HepG2 (cell line): ENCODE measurements at regions not wholly inside any gene's neighbourhood (a gene's known extent, or its start where the extent isn't known, plus 50 kb on each side); places are given as distances from the start of the nearest gene placed in this dataset.

ENCODE experiments used
- ATAC-seq: fragments of 200-7000 bp; cut with Tn5 transposase; 3 replicates; pipeline ENCODE4 v1.9.1; 2020; ENCODE audit warnings: mild to moderate bottlenecking, moderate library complexity
- BruUV-seq: library from RNA; stranded (reverse); fragments of 400-500 nt; replicated peaks from 2 replicates; lab custom pipeline; 2021; lab: Mats Ljungman, UMichigan
- CTCF ChIA-PET: fragments of 300-600 bp; formaldehyde crosslinking; extraction: SDS; loops from one replicate; lab custom pipeline; 2021; ENCODE audit warnings: low total read pairs, inconsistent platforms, low intra/inter-chr PET ratio; lab: Yijun Ruan, JAX
- POLR2A ChIA-PET: fragments of 350-600 bp; sonication (Branson Sonifier 250); formaldehyde crosslinking; loops from one replicate; lab custom pipeline; 2020; ENCODE audit warnings: antibody characterized with exemption, inconsistent platforms; lab: Yijun Ruan, JAX
- DNase-seq: peaks from one replicate; pipeline ENCODE4 v3.0.0-alpha.2; 2015; ENCODE audit warnings: low spot score
- FAIRE-seq: peaks from 3 replicates; lab custom pipeline; 2011; peaks lifted over from hg19 to GRCh38; lab: Jason Lieb, UNC
- H2AFZ ChIP-seq: one replicate; pipeline ENCODE4 v1.6.1; 2011; ENCODE audit warnings: low read length, inconsistent platforms
- H3K27ac ChIP-seq: fragments of 300-600 bp; 3 replicates; pipeline ENCODE4 v1.8.0; 2011; ENCODE audit warnings: mixed run types, mild to moderate bottlenecking, mixed read lengths, low read length, inconsistent platforms; ENCODE audit not compliant: insufficient read depth; ENCODE audit errors: extremely low read length
- H3K27me3 ChIP-seq, 2 experiments: fragments of 200-600 bp in 1 of 2; 2 replicates in 1 of 2; 3 replicates in 1 of 2; pipeline versions ENCODE4 v1.6.0 to v1.8.0; 2011; ENCODE audit warnings: low read length in 2 of 2, mild to moderate bottlenecking in 2 of 2, moderate library complexity in 2 of 2, inconsistent platforms in 1 of 2; ENCODE audit not compliant: insufficient read depth in 2 of 2, control insufficient read depth in 1 of 2
- H3K36me3 ChIP-seq, 2 experiments: fragments of 200-600 bp in 1 of 2; replicated peaks in 1 of 2; 2 replicates in 1 of 2; 3 replicates in 1 of 2; pipeline versions ENCODE4 v1.5.1 to v1.8.0; 2011; ENCODE audit warnings: low read length in 2 of 2, inconsistent platforms in 1 of 2; ENCODE audit not compliant: insufficient read depth in 2 of 2, control insufficient read depth in 1 of 2
- H3K4me1 ChIP-seq: 2 replicates; pipeline ENCODE4 v1.5.1; 2012; ENCODE audit warnings: low read length, inconsistent platforms; ENCODE audit not compliant: insufficient read depth
- H3K4me2 ChIP-seq: 2 replicates; pipeline ENCODE4 v1.6.0; 2011; ENCODE audit warnings: low read depth, low read length, inconsistent platforms
- H3K4me3 ChIP-seq, 3 experiments: fragments of 200-600 bp in 1 of 3; sonication (generic), shearing (Covaris generic) in 1 of 3; replicated peaks in 1 of 3; 2 replicates each; pipeline ENCODE4 v1.5.1; 2011 to 2016; ENCODE audit warnings: low read length in 3 of 3, inconsistent platforms in 2 of 3, low read depth in 2 of 3, mild to moderate bottlenecking in 2 of 3, control low read depth in 1 of 3, mixed read lengths in 1 of 3; ENCODE audit not compliant: insufficient read depth in 1 of 3
- H3K79me2 ChIP-seq: one replicate; pipeline ENCODE4 v1.6.1; 2011; ENCODE audit warnings: low read length, inconsistent platforms; ENCODE audit not compliant: insufficient read depth
- H3K9ac ChIP-seq: 2 replicates; pipeline ENCODE4 v1.6.0; 2011; ENCODE audit warnings: mild to moderate bottlenecking, low read depth, low read length, inconsistent platforms; ENCODE audit not compliant: insufficient read depth
- H3K9me3 ChIP-seq: 2 replicates; pipeline ENCODE4 v1.5.1; 2012; ENCODE audit warnings: mild to moderate bottlenecking, low read length
- H4K20me1 ChIP-seq: 2 replicates; pipeline ENCODE4 v1.6.0; 2011; ENCODE audit warnings: inconsistent platforms, mild to moderate bottlenecking, low read length, moderate library complexity; ENCODE audit not compliant: insufficient read depth
- CBX5 ChIP-seq: sonication (generic); formaldehyde crosslinking; IDR thresholded peaks from 2 replicates; pipeline ENCODE4 v1.4.0; 2020; ENCODE audit warnings: missing genetic modification reagents, borderline replicate concordance
- GTF3A ChIP-seq: sonication (generic); formaldehyde crosslinking; conservative IDR thresholded peaks from 2 replicates; pipeline ENCODE4 v1.4.0; 2020; ENCODE audit warnings: mild to moderate bottlenecking, missing genetic modification reagents
- HMGA1 ChIP-seq: sonication (generic); formaldehyde crosslinking; conservative IDR thresholded peaks from 2 replicates; pipeline ENCODE4 v1.4.0; 2020; ENCODE audit warnings: missing genetic modification reagents
- MIXL1 ChIP-seq: IDR thresholded peaks from 2 replicates; pipeline ENCODE4 v1.6.1; 2016
- ONECUT2 ChIP-seq: sonication (generic); formaldehyde crosslinking; IDR thresholded peaks from 2 replicates; pipeline ENCODE4 v1.4.0; 2020; ENCODE audit warnings: missing genetic modification reagents
- PHB2 ChIP-seq: fragments of 450-650 bp; IDR thresholded peaks from 2 replicates; pipeline ENCODE4 v1.6.1; 2018; ENCODE audit not compliant: partially characterized antibody
- REPIN1 ChIP-seq: sonication (generic); formaldehyde crosslinking; IDR thresholded peaks from 2 replicates; pipeline ENCODE4 v1.8.0; 2022; ENCODE audit warnings: missing genetic modification reagents, low read depth, mild to moderate bottlenecking, borderline replicate concordance
- SMAD9 ChIP-seq: sonication (generic); formaldehyde crosslinking; IDR thresholded peaks from 2 replicates; pipeline ENCODE4 v1.5.1; 2020; ENCODE audit warnings: mild to moderate bottlenecking, missing genetic modification reagents
- TEAD3 ChIP-seq: optimal IDR thresholded peaks from 2 replicates; pipeline ENCODE3; 2016; ENCODE audit warnings: borderline replicate concordance
- YEATS4 ChIP-seq: sonication (generic); formaldehyde crosslinking; IDR thresholded peaks from 2 replicates; pipeline ENCODE4 v1.4.0; 2020; ENCODE audit warnings: missing genetic modification reagents, borderline replicate concordance
- ZNF205 ChIP-seq: IDR thresholded peaks from 2 replicates; pipeline ENCODE4 v1.6.1; 2018; ENCODE audit warnings: missing biosample characterization, missing genetic modification reagents
- WGBS: methylation state at CpG from one replicate; pipeline ENCODE4 v1.1.6; 2017; ENCODE audit warnings: low lambda C conversion rate; 5-methylcytosine and 5-hydroxymethylcytosine counted together
- in situ Hi-C: cut with HindIII; loops from 2 replicates; pipeline ENCODE4 v1.10.0; 2017; ENCODE audit warnings: low pct_unique_long_range_greater_than_20kb; ENCODE audit not compliant: extremely low pct_ligation_motif_present
- intact Hi-C: fragments of 100-400 bp; cut with micrococcal nuclease; formaldehyde crosslinking; loops from one replicate; pipeline ENCODE4 v1.10.0; 2022; ENCODE audit not compliant: unreplicated experiment
- TF ChIP-seq, protein P1 (sequence below): sonication (generic); formaldehyde crosslinking; IDR thresholded peaks from 2 replicates; pipeline ENCODE4 v1.4.0; 2020; ENCODE audit warnings: missing genetic modification reagents

DNA sequence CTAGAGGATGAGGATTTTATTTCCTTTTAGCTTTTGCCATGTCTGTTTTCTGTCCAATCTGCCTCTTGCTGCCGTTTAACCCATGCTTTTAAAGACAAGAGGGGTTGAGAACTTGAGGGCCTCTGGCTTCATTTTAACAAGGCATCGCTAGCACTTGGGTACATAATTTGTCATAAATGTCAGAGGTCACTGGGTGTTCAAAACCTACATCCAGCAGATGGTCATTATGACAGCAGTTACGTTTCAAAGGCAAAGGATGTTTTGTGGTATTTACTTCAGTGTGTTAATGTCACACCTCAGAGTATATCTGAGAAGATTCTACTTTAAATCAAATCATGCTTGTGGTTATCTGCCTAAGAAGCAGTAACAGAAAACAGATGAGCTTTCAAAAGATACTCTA, 918.3 kb downstream of the NR2F1-AS1 start:
- CTCF ChIA-PET, result no interaction called here
- WGBS, result 0% methylated on average over 3 of the region's 3 CpGs
- Histone ChIP-seq H3K4me2 (no peak overlapping the region), H4K20me1 (no peaks in the 10 kb centered on the region), H3K4me3 (no peak overlapping the region), H3K4me1 (no peaks in the 10 kb centered on the region), H3K27ac (no peak overlapping the region), H3K79me2 (no peaks in the 10 kb centered on the region), H3K27me3 (no peaks in the 10 kb centered on the region), H3K9me3 (no peaks in the 10 kb centered on the region), H2AFZ (no peak overlapping the region), H3K36me3 (no peaks in the 10 kb centered on the region), H3K9ac (no peak overlapping the region)
- BruUV-seq, result no TSS peak
- POLR2A ChIA-PET, result no interaction called here
- in situ Hi-C loops, result no loop called here
- no peak for FAIRE-seq
- intact Hi-C loops, result no loop called here
- TF ChIP-seq ZNF205 (CRISPR knock-in tag) (no peak), HMGA1 (CRISPR knock-in tag) (no peak), SMAD9 (CRISPR knock-in tag) (no peak), CBX5 (CRISPR knock-in tag) (no peak), ONECUT2 (CRISPR knock-in tag) (no peak), REPIN1 (CRISPR knock-in tag) (no peak), YEATS4 (CRISPR knock-in tag) (no peak), PHB2 (no peak), MIXL1 (CRISPR knock-in tag) (no peak), TEAD3 (no peak), GTF3A (CRISPR knock-in tag) (no peak)
- TF ChIP-seq, protein P1, sequence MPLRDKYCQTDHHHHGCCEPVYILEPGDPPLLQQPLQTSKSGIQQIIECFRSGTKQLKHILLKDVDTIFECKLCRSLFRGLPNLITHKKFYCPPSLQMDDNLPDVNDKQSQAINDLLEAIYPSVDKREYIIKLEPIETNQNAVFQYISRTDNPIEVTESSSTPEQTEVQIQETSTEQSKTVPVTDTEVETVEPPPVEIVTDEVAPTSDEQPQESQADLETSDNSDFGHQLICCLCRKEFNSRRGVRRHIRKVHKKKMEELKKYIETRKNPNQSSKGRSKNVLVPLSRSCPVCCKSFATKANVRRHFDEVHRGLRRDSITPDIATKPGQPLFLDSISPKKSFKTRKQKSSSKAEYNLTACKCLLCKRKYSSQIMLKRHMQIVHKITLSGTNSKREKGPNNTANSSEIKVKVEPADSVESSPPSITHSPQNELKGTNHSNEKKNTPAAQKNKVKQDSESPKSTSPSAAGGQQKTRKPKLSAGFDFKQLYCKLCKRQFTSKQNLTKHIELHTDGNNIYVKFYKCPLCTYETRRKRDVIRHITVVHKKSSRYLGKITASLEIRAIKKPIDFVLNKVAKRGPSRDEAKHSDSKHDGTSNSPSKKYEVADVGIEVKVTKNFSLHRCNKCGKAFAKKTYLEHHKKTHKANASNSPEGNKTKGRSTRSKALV (CRISPR knock-in tag), result no peak
- no peak for ATAC-seq
- no peak for DNase-seq
